ENCODE measurements at regions not wholly inside any gene's neighbourhood (a gene's known extent, or its start where the extent isn't known, plus 50 kb on each side); places are given as distances from the start of the nearest gene placed in this dataset.

GRCh38 chr3:98688363-98688762 is 74.8 kb upstream of the ST3GAL6 start:
- TF ChIP-seq EZH2 (IDR thresholded peaks at IDR 0.05; ENCODE audit: borderline replicate concordance, low read length) (no peak), CTCF (IDR thresholded peaks at IDR 0.05; ENCODE audit: low read length) (no peak)
